ENCODE measurements at regions not wholly inside any gene's neighbourhood (a gene's known extent, or its start where the extent isn't known, plus 50 kb on each side); places are given as distances from the start of the nearest gene placed in this dataset.
"Not testable (repeated sequence)": the region's sequence is repeated elsewhere in the genome, so short reads cannot be mapped to it uniquely, and the experiment has no call there.

DNA sequence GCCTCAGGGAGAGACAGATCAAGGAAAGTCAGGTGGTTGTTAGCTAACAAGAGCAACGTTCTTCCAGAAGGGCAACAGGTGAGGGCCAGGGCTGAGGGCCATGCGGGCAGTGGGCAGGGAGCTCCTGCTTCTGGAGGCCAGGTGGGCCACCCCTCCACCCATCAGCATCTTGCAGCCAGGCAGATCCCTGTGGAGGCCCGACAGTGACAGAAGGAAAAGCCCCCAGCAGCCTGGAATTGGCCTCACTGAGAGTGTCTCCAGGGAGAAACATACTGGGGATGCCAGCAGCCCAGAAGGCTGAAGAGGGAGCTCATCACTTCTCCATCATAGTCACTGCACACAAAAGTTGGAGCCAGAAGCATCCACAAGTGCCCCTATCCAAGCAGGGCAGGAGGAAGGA is 300.1 kb downstream of the BCL2L11 start:
- not testable (repeated sequence) for H4K20me1 ChIP-seq (ENCODE audit: control insufficient read depth, insufficient read depth, low read depth, low read length); H3K4me2 ChIP-seq (ENCODE audit: low read length); H3K36me3 ChIP-seq (ENCODE audit: control insufficient read depth, low read length); H3K27me3 ChIP-seq (ENCODE audit: control insufficient read depth, low read length); H3K27ac ChIP-seq (ENCODE audit: low read depth, low read length); H3K79me2 ChIP-seq (ENCODE audit: control insufficient read depth, low read length); H3K9me3 ChIP-seq (ENCODE audit: control insufficient read depth, insufficient read depth, low read length); H3K9me2 ChIP-seq (replicated peaks; ENCODE audit: control insufficient read depth, low read length); H3K4me3 ChIP-seq (ENCODE audit: low read length); H3F3A ChIP-seq (ENCODE audit: control insufficient read depth, insufficient read depth); H3K4me1 ChIP-seq (ENCODE audit: control insufficient read depth, low read length)

GRCh38 chr2:111421949-111422348 is 301.2 kb downstream of the BCL2L11 start:
- H3K9me2 ChIP-seq (replicated peaks; ENCODE audit: control insufficient read depth, low read length); H3K27me3 ChIP-seq (ENCODE audit: control insufficient read depth, low read length); H3K79me2 ChIP-seq (ENCODE audit: control insufficient read depth, low read length); H3K36me3 ChIP-seq (ENCODE audit: control insufficient read depth, low read length); H3K4me2 ChIP-seq (ENCODE audit: low read length); H3K4me3 ChIP-seq (ENCODE audit: low read length); H3K4me1 ChIP-seq (ENCODE audit: control insufficient read depth, low read length); H3K9me3 ChIP-seq (ENCODE audit: control insufficient read depth, insufficient read depth, low read length); H3K27ac ChIP-seq (ENCODE audit: low read depth, low read length); H3F3A ChIP-seq (ENCODE audit: control insufficient read depth, insufficient read depth); H4K20me1 ChIP-seq (ENCODE audit: control insufficient read depth, insufficient read depth, low read depth, low read length): not testable (repeated sequence)

DNA sequence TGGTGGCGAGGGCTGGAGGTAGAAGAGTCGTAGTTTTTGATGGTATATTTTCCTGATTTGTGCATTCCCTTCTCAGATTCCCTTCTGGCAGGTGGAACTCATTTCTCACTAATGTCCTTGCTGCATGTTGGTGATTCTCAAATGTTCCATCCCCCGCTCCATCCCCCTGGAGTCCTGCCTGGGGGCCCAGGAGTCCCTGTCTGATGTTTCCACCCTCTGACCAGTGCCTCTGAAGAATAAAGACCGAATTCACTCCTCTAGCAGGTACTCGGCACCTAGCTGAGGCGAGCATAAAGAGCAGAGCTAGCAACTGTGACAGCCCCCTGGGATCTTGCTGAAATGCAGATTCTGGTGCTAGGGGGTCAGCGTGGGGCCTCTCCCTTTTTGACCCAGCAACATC is 301.8 kb downstream of the BCL2L11 start:
- H3K27me3 ChIP-seq (ENCODE audit: control insufficient read depth, low read length); H3K4me1 ChIP-seq (ENCODE audit: control insufficient read depth, low read length); H3K36me3 ChIP-seq (ENCODE audit: control insufficient read depth, low read length); H3F3A ChIP-seq (ENCODE audit: control insufficient read depth, insufficient read depth); H3K79me2 ChIP-seq (ENCODE audit: control insufficient read depth, low read length); H3K4me3 ChIP-seq (ENCODE audit: low read length); H3K27ac ChIP-seq (ENCODE audit: low read depth, low read length); H4K20me1 ChIP-seq (ENCODE audit: control insufficient read depth, insufficient read depth, low read depth, low read length); H3K9me3 ChIP-seq (ENCODE audit: control insufficient read depth, insufficient read depth, low read length); H3K4me2 ChIP-seq (ENCODE audit: low read length); H3K9me2 ChIP-seq (replicated peaks; ENCODE audit: control insufficient read depth, low read length): not testable (repeated sequence)

DNA sequence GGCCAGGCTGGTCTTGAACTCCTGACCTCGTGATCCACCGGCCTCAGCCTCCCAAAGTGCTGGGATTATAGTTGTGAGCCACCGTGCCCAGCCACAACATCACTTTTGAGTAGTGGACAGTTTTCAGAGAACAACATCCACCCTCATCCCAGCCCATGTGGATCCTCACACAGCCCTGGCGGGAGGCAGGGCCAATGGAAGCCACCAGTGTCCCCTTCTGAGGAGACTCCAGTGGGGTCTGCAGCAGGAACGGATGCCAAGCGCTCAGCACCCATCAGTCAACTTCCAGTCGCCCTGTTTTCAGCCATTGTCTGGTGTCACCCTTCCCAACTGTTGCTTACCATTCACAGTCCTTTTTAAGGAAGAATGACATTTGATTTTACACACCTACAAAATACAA is 302.5 kb downstream of the BCL2L11 start:
- H3K9me3 ChIP-seq (ENCODE audit: control insufficient read depth, insufficient read depth, low read length); H3F3A ChIP-seq (ENCODE audit: control insufficient read depth, insufficient read depth); H3K27me3 ChIP-seq (ENCODE audit: control insufficient read depth, low read length); H3K79me2 ChIP-seq (ENCODE audit: control insufficient read depth, low read length); H3K4me1 ChIP-seq (ENCODE audit: control insufficient read depth, low read length); H4K20me1 ChIP-seq (ENCODE audit: control insufficient read depth, insufficient read depth, low read depth, low read length); H3K9me2 ChIP-seq (replicated peaks; ENCODE audit: control insufficient read depth, low read length); H3K4me3 ChIP-seq (ENCODE audit: low read length); H3K4me2 ChIP-seq (ENCODE audit: low read length); H3K27ac ChIP-seq (ENCODE audit: low read depth, low read length); H3K36me3 ChIP-seq (ENCODE audit: control insufficient read depth, low read length): not testable (repeated sequence)

DNA sequence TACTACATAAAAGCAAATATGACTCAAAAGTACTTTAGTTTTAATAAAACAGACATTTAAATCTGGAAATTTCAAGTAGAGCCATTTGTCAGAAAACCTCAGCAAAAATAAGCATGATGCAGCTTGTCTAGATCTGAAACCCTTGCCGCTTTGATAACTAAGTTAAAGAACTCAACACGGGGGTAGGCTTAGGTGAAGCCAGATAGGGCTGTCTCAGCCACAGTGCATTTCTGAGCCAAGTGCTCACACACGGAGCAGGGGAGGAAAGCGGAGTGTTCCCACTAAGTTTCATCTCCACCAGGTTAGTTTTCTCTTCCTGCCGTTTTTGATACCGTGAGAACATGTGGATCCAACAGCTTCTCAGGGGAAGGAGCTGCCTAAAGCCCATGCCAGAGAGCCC is 303.5 kb downstream of the BCL2L11 start:
- H3K4me2 ChIP-seq (ENCODE audit: low read length); H3K4me3 ChIP-seq (ENCODE audit: low read length); H3K27ac ChIP-seq (ENCODE audit: low read depth, low read length); H3F3A ChIP-seq (ENCODE audit: control insufficient read depth, insufficient read depth); H3K27me3 ChIP-seq (ENCODE audit: control insufficient read depth, low read length); H3K9me2 ChIP-seq (replicated peaks; ENCODE audit: control insufficient read depth, low read length); H3K79me2 ChIP-seq (ENCODE audit: control insufficient read depth, low read length); H3K9me3 ChIP-seq (ENCODE audit: control insufficient read depth, insufficient read depth, low read length); H4K20me1 ChIP-seq (ENCODE audit: control insufficient read depth, insufficient read depth, low read depth, low read length); H3K36me3 ChIP-seq (ENCODE audit: control insufficient read depth, low read length); H3K4me1 ChIP-seq (ENCODE audit: control insufficient read depth, low read length): not testable (repeated sequence)

- not testable (repeated sequence) for H3K27me3 ChIP-seq (ENCODE audit: control insufficient read depth, low read length); H4K20me1 ChIP-seq (ENCODE audit: control insufficient read depth, insufficient read depth, low read depth, low read length)
Observed at GRCh38 chr2:111424851-111425309, 304.2 kb downstream of the BCL2L11 start.

GRCh38 chr2:111425789-111426201 is 305.1 kb downstream of the BCL2L11 start:
- H3K4me1 ChIP-seq (ENCODE audit: control insufficient read depth, low read length) = peaks cover 22% of the 10 kb centered on the region
- not testable (repeated sequence) for H3K9me3 ChIP-seq (ENCODE audit: control insufficient read depth, insufficient read depth, low read length); H3K27me3 ChIP-seq (ENCODE audit: control insufficient read depth, low read length); H3K4me2 ChIP-seq (ENCODE audit: low read length); H3K79me2 ChIP-seq (ENCODE audit: control insufficient read depth, low read length); H3K27ac ChIP-seq (ENCODE audit: low read depth, low read length); H3K4me3 ChIP-seq (ENCODE audit: low read length); H3K36me3 ChIP-seq (ENCODE audit: control insufficient read depth, low read length); H4K20me1 ChIP-seq (ENCODE audit: control insufficient read depth, insufficient read depth, low read depth, low read length); H3F3A ChIP-seq (ENCODE audit: control insufficient read depth, insufficient read depth); H3K9me2 ChIP-seq (replicated peaks; ENCODE audit: control insufficient read depth, low read length)

More at GRCh38 chr2:111424851-111425309, 304.2 kb downstream of the BCL2L11 start:
- H3K9me3 ChIP-seq (ENCODE audit: control insufficient read depth, insufficient read depth, low read length); H3K79me2 ChIP-seq (ENCODE audit: control insufficient read depth, low read length); H3K36me3 ChIP-seq (ENCODE audit: control insufficient read depth, low read length); H3K4me3 ChIP-seq (ENCODE audit: low read length); H3K9me2 ChIP-seq (replicated peaks; ENCODE audit: control insufficient read depth, low read length); H3F3A ChIP-seq (ENCODE audit: control insufficient read depth, insufficient read depth); H3K27ac ChIP-seq (ENCODE audit: low read depth, low read length); H3K4me2 ChIP-seq (ENCODE audit: low read length): not testable (repeated sequence)
- H3K4me1 ChIP-seq (ENCODE audit: control insufficient read depth, low read length) = peaks cover 13% of the 10 kb centered on the region

DNA sequence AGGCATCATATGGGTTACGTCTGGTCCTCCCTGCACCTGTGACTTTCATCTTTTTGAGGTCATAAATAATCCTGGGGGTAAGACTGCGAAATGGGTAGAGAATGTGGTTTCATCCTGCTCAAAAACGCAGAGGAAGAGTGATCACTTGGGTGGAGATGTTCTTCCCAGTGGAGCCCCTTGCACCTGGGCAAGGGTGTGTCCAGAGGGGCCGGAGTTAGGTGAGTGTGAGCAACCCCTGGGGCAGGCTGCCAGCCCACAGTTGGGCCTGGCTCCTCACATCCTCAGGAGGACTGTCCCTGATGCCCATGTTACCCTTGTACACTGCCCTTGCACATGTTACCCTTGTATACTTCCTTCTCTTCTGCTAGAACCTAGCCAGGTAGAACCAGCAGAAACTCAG is 306.6 kb downstream of the BCL2L11 start:
- not testable (repeated sequence) for H3K9me2 ChIP-seq (replicated peaks; ENCODE audit: control insufficient read depth, low read length); H3K9me3 ChIP-seq (ENCODE audit: control insufficient read depth, insufficient read depth, low read length); H4K20me1 ChIP-seq (ENCODE audit: control insufficient read depth, insufficient read depth, low read depth, low read length); H3K27ac ChIP-seq (ENCODE audit: low read depth, low read length); H3K79me2 ChIP-seq (ENCODE audit: control insufficient read depth, low read length); H3K4me3 ChIP-seq (ENCODE audit: low read length); H3F3A ChIP-seq (ENCODE audit: control insufficient read depth, insufficient read depth); H3K36me3 ChIP-seq (ENCODE audit: control insufficient read depth, low read length); H3K4me2 ChIP-seq (ENCODE audit: low read length); H3K27me3 ChIP-seq (ENCODE audit: control insufficient read depth, low read length)
- H3K4me1 ChIP-seq (ENCODE audit: control insufficient read depth, low read length) = peaks cover 32% of the 10 kb centered on the region

All from DOHH2 (cell line).